NCI-H774 (cell line): ENCODE measurements at regions not wholly inside any gene's neighbourhood (a gene's known extent, or its start where the extent isn't known, plus 50 kb on each side); places are given as distances from the start of the nearest gene placed in this dataset.

Source experiments
- DNase-seq: peaks from one replicate; lab custom pipeline; 2025; lab: John Stamatoyannopoulos, UW

DNA sequence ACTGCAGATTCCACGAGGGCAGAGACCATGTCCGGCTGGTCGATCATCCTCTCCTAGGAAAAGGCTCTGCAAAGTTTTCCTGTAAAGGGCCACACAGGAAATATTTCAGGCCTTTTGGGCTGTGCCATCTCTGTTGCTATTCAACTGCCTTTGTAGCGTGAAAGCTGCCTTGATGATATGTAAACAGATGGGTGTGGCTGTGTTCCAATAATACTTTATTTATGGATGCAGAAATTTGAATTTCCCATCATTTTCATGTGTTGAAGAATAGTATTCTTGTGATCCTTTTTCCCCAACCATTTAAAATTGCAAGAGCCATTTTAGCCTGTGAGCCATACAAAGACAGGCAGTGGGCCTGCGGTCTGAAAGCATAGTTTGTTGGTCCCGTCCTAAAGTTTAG lies 950.7 kb upstream of the RBFOX1 start:
- DNase-seq, result no peak

DNA sequence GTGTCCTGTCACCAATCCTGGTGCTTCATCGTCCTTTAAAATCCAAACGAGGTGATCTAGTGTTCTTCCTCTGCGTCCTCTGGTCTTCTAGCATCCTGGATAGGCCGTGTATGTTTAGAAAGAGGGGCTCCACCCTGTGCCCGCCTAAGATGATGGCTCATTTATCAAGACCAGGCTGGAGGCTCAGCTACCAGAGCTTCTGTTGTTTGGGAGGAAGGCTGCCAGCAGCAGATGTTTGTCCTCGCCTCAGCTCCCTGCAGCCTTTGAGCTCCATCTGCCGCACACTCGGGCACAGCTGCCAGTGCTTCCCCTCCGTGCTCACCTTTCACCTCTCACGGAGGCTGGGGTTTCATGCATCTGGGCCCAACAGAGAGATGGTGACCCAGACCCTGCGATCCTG lies 954.7 kb upstream of the RBFOX1 start:
- DNase-seq, result no peak

DNA sequence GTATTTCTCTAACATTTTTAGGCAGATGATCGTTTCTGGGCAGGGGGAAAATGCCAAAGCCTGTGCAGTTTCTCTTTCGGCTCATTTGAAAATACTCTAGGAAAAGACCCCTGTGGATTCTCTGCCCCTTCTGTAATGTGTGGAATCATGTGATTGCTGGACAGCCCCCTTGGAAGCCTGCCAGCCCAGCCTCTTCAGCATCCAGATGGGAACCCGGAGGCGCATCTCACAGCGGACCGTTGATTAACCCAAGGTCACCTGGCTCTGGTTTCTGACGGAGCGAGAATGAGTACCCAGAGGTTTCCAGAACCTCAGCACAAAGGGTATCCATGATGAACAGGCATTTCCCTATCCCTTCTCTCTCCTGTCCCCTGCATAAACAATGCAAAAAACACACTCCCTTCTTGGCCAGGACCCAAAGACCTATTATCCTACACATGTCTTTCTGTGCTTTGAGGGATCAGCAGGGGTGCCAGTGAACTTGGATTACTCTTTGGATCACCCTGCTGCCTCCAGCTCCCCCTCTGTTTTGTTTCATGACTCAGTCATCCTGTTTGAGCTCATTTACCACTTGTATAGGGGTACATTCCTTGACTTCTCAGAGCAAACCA lies 957.1 kb upstream of the RBFOX1 start:
- DNase-seq, result no peak

DNA sequence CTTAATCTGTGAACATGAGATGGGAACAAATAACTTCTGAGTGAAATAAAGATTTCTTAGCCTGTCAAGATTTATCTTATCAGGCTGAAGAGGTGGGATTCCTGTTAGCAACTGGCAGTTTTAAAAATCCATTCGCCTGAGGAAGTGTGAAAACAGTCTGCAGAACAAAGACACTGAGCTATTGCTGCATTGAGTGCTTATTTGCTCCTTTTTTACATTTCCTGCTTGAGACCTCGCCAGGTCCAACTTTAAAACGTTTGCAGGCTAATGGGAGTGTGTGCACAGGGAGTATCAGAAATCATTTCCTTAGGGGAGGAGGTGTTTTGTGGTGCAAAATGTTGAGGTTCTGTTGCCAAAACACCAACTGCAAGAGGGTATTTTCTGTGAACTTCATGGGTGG lies 957.8 kb upstream of the RBFOX1 start:
- DNase-seq, result no peak

- no peak for DNase-seq
These were observed 967.8 kb upstream of the RBFOX1 start for GRCh38 chr16:6364846-6365245.

- DNase-seq, result no peak
These were observed 968.6 kb upstream of the RBFOX1 start for GRCh38 chr16:6363896-6364607.

GRCh38 chr16:6363396-6363795 lies 969.2 kb upstream of the RBFOX1 start:
- DNase-seq, result no peak

DNA sequence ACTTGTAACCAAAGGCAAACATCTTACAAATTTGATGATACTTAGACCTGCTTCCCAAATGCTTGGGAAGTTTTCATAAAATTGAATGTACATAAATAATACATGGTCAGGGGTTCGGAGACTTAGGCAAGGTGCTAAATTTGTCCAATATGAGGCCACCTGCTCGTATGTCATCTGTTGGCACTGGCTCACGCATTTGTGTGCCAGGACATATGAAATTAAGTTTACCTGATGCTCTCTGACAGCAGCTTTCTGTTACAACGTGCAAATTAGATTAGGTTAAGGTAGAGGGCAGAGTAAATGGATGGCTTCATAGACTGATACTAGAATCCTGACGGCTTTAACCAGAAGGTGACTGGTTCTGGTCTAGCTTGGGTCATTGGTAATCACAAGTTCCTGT lies 970.3 kb upstream of the RBFOX1 start:
- no peak for DNase-seq

GRCh38 chr16:6360641-6361040 lies 972.0 kb upstream of the RBFOX1 start:
- no peak for DNase-seq

DNA sequence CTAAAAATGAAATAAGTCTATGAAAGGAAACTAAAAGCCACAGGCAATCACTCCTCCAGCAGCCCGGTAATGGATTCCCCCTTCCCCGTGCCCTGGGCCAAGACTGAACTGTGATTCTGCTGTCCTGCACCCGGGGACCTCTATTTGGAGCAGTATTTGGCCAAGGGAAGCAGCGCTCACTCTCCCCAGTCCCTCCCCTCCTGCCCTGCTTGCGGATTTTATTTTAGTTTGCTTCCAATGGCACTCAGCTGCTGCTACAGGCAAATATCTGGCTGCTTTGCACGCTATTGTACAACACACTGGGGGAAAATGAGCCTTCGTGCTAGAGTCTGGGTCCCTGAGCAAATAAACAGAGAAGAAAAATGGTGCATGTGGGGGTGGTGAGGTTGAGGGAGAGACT lies 975.7 kb upstream of the RBFOX1 start:
- DNase-seq, result no peak

GRCh38 chr16:6349725-6350124 lies 982.9 kb upstream of the RBFOX1 start:
- no peak for DNase-seq

DNA sequence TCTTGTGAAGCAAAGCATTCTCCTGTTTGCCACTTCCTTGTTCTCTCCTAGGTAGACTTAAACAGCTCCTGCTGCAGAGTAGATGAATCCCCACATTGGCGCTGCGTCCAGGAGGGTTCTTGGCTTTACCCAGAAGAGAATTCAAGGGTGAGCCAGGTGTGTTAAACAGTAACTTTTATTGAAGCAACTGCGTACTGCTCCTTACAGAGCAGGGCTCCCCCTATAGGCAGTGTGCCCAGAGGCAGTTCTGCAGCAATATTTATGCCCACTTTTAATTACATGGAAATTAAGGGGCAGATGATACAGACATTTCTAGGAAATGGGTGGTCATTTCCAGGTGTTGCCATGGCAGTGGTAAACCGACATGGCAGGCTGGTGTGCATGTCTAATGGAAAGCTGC lies 987.6 kb upstream of the RBFOX1 start:
- no peak for DNase-seq

DNA sequence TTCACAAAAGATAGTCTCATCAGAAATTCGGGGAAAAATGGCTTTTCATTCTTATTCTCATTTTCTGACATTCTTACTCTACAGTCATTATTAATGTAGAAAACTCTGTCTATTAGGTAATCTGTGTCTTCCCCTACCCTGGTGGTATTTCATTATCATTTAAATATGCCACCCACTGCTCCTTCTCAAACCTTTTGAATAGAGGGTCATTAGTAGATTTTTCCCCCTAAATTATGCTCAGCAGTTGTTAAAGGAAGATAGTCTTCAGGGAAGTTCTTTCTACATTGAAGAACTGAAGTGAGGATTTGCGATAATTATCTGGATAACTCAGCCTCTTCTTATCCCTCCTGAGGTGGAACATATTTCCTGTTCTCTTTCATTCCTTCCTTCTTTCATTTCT lies 989.5 kb upstream of the RBFOX1 start:
- DNase-seq, result no peak

DNA sequence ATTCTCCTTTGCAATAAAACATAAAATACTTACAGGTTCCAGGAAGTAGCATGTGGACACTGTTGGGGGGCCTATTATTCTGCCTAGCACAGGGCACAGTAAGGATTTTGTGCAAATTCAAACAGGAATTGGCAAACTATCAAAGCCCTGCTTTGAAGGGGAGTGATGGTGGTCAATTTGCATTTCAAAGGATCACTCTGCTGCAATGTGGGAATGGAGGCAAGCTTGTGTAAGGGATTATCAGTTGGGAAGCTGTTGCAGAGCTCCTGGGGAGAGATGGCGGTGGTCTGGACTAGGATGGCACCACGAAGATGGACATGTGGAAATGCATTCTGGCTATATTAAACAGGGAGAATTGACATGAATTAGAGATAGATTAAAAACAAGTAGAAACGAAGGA lies 990.7 kb upstream of the RBFOX1 start:
- no peak for DNase-seq

DNA sequence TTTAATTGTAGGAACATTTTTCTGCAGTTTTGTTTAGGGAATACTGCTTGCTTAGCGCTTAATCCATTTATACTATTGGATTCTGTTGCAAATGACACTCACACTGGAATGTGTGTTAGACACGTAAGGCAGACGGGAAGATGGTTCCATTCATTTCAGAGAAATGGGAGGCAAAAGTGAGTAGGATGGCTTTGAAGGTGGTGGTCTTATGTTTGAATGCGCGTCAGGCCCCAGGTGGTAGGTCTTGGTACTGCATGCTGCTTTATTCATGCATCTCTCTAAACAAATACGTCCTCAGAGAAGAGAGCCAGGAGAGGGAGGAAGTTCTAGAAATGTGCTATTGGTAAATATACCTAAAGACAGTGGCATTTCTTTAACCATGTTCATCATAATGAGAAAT lies 997.6 kb upstream of the RBFOX1 start:
- no peak for DNase-seq

DNA sequence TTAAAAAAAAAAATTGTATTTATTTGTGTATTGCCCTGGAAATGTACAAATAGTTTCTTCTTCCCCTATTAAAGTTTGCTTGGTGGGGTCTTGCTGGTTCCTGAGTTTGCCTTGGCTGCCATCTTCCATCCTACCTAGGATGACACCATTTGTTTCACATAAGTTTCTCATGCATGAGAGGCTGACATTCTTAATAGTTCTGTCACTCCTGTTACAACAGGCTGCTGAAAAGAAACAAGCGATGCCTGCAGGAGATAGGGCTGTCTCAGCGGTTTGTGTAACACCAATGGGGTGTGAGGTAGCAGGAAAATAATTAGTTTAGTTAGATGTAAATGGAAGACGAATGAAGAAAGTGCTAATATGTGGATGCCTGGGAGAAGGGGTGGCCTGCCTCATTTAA lies 1000.9 kb upstream of the RBFOX1 start:
- no peak for DNase-seq

GRCh38 chr16:6317934-6318333 lies 1014.7 kb upstream of the RBFOX1 start:
- DNase-seq, result no peak

DNA sequence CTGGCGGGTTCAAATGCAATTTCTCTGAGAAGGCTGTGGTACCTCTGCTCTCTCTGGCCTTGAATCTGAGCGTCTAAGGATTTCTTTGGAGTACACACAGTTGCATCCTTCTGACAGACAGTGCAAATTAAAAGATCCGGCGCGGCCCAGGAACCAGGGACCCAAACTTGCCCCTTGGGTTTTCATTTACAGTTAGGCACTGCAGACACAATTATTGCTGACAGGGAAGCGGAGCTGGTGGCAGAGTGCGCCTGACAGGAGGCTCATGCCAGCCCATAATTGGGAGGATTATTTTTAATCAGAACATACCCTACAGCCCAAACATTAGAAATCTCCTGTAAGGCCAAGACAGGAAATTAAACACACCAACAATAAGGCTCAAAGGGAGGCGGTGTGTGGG lies 1023.4 kb upstream of the RBFOX1 start:
- no peak for DNase-seq

DNA sequence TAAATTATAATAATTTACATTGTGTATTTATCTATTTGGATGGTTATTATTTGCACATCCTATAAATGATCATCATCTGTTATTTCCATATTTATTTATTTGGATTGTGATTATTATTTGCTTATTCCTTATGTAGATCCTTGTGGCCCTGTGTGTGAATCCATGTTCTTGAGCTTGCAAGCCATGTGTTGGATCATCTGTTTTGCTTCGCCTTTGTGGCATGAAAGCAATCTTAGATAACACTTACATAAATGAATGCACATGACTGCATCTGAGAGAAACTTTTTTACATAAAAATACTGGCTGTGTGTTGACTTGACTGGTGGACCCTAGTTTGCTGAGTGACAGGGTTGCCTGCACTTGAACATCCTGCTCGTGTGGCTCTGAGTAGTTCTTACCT lies 1024.5 kb upstream of the RBFOX1 start:
- DNase-seq, result no peak

- no peak for DNase-seq
These were observed 1032.1 kb upstream of the RBFOX1 start for GRCh38 chr16:6300523-6300922.

GRCh38 chr16:6297666-6298410 lies 1034.8 kb upstream of the RBFOX1 start:
- no peak for DNase-seq

DNA sequence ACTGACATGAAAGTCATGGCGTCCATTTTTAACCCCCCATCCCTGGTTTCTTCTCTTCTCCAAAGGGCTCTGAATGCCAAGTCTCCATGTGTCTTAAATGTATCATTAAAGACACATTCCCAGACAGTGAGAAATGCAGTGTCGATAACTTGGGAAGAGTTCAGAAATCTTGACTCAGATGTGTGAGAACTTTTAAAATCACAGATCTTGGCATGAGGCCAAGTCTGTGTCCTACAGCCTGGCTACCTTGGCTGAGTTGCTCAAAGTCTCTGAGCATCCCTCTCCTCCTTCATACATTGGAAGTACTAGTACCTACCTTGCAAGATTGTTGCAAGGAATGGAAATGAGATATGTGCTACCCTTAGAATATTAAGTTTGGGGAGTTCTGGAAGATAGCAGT lies 1046.5 kb upstream of the RBFOX1 start:
- DNase-seq, result no peak

GRCh38 chr16:6284731-6285130 lies 1047.9 kb upstream of the RBFOX1 start:
- no peak for DNase-seq

DNA sequence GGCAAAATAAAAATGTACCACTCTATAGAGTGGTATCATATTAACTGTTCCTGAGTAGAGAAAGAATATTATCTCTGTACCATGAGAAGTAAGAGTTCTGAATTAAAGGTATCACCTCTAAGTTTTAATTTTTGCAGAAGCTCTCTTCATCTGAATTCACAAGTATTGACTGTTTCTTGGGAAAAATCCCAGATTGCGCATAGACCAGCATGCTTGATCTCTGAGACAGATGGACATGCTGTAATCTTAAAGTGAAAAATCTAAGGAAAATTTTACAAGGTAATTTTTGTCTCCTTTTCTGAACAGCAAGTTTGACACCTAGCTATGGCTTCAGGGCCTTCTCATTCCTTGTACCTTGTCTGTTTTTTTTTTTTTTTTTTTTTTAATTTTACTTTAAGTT lies 1050.7 kb upstream of the RBFOX1 start:
- DNase-seq, result no peak
